Fibroblast of mammary gland (primary cell): ENCODE measurements at regions not wholly inside any gene's neighbourhood (a gene's known extent, or its start where the extent isn't known, plus 50 kb on each side); places are given as distances from the start of the nearest gene placed in this dataset.

Experiments
- DNase-seq: peaks from one replicate; pipeline ENCODE4 v3.0.0-alpha.2; 2010; ENCODE audit warnings: low read depth
- H3K4me3 ChIP-seq: 2 replicates; pipeline ENCODE4 v1.5.1; 2011; ENCODE audit warnings: low read depth, mild to moderate bottlenecking, low read length, moderate library complexity; ENCODE audit not compliant: control insufficient read depth
- TF ChIP-seq, protein P1 (sequence below): conservative IDR thresholded peaks from 2 replicates; pipeline ENCODE4 v1.5.1; 2011; ENCODE audit warnings: low read depth, low read length, inconsistent platforms; ENCODE audit not compliant: control insufficient read depth, insufficient read depth

DNA sequence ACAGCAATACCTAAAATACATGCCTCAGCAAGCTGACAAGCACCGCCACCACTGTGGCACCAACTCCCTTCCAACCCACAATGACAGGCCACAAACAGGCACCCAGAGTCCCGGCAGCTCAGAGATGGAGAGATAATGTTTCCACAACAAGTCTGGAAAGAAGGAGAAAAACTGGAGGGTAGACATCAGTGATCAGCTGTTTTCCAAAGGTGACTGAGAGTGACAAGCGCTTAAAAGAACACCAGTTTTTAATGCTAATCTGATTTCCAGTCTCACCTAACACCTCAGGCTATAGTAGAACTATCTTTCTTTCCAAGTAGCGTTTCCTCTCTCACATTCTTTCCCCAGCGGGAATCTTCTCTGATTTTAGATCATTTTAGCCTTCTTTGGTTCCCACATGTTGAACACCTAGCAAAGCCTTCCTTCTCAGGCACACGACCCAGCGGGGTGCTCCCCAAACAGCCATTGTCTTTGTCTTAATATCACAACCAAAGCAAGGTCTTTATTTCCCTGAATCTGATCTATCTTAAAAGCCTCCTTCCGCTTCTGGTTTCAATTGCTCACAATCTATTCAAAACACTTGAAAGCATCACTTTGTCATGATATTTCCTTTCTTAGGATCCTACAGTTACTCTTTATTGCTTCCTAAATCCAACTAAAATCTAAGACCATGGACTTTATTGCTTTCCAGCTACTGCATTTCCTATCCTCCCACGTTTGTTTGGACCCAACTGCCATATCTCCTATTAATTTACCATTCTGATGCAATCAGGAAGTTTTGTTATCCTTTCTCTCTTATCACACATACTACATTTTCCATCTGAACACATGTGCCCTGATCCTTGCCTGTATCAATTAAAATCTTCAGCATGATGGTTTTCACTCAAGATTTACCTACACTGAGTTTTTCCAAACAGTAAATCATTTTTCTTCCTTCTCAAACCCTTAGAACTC, 282.7 kb downstream of the ADGB start:
- H3K4me3 ChIP-seq: no peak overlapping the region
- no peak for DNase-seq
- TF ChIP-seq, protein P1, sequence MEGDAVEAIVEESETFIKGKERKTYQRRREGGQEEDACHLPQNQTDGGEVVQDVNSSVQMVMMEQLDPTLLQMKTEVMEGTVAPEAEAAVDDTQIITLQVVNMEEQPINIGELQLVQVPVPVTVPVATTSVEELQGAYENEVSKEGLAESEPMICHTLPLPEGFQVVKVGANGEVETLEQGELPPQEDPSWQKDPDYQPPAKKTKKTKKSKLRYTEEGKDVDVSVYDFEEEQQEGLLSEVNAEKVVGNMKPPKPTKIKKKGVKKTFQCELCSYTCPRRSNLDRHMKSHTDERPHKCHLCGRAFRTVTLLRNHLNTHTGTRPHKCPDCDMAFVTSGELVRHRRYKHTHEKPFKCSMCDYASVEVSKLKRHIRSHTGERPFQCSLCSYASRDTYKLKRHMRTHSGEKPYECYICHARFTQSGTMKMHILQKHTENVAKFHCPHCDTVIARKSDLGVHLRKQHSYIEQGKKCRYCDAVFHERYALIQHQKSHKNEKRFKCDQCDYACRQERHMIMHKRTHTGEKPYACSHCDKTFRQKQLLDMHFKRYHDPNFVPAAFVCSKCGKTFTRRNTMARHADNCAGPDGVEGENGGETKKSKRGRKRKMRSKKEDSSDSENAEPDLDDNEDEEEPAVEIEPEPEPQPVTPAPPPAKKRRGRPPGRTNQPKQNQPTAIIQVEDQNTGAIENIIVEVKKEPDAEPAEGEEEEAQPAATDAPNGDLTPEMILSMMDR: no peak

DNA sequence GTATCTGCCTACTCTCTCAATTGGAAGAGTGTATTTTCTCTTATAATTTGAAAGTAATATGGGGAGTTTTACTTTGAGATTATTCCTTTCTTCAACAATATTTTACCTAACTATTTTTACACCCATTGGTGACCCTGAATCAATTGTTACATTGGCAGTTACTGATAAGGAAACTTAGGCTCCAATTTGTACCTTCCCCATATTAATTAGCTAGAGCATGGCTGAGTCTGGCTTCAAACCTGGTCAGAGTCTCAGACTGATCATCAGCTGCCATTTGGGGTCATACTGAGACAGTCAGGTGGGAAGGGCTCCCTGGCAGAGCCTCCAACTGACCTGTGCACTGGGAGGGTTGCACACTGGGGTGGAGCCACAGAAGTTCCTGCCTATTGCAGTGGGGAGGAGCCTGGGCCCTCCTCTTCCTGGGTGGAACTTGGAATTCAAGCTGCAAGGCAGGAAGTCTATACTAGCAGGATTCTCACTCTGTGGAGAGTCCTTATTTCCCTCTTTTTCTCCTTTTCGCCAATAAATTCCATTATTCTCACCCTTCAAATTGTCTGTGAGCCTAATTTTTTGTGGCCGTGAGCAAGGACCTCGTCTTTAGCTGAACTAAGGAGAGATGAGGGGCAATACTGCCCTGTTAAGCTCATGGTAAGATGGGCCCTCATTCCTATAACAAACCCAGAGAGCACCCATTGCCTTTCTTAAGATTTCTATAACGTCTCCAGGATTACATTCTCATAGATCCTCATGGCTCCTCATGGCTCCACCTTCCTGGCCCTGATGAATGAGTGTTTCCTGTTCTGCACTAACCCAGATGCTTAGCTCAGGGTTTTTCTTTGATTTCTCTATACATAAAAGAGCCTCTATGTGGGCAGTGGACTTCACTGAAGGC, 285.1 kb downstream of the ADGB start:
- DNase-seq: no peak
- TF ChIP-seq, protein P1: no peak
- no peak overlapping the region for H3K4me3 ChIP-seq

DNA sequence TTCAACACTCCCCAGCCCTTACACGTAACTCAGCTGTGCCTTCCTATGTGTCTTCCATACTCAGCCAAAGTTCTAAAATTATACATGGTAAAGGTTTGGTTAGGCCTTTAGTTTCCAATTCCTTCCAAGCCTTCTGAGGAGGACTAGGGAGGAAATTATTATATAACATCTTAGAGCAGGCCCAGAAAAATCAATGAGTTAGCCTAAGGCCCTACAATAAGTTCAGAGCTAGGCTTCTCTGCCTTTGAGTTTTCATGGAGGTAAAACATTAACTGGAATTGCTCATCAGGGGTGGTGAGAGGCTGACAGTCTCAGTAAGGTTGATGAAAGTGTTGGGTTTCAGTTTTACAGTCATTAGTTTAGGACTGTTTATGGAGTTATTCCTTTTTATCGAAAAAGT, 286.0 kb downstream of the ADGB start:
- no peak overlapping the region for H3K4me3 ChIP-seq
- DNase-seq: no peak
- TF ChIP-seq, protein P1: no peak

DNA sequence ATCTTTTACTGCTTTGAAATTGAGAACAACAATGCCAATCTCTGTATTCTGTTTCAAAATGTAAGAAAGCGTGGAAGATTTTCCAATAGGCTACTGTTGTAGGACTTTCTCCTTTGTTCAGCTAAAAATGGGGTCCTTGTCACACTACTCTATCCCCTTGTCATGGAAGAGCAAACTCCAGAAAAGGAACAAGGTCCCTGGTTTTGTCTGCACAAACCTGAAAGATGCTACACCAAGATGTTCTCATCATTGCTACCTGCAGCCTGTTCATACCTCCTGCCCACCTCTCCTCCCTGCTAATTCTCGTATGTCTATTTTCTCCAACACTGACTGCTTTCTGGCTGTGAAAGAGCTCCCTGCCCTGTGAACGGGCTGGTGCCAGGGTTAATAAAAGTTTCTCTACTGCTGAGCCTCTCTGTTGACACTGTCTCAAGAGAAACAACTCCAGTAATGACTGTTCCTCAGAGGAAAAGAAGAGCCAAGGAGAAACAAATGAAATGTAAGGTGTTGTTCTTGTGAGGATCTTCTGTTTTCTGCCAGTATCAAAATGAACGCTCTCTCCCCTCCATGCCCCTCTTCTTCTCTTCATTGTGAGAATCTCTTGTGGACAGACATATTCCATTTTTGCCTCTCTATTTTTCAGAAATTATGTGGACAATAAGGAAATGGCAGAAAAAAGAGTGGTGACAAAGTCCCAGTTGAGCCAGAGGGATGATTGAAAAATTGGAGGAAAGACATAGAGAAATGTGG, 287.1 kb downstream of the ADGB start:
- TF ChIP-seq, protein P1: no peak

DNA sequence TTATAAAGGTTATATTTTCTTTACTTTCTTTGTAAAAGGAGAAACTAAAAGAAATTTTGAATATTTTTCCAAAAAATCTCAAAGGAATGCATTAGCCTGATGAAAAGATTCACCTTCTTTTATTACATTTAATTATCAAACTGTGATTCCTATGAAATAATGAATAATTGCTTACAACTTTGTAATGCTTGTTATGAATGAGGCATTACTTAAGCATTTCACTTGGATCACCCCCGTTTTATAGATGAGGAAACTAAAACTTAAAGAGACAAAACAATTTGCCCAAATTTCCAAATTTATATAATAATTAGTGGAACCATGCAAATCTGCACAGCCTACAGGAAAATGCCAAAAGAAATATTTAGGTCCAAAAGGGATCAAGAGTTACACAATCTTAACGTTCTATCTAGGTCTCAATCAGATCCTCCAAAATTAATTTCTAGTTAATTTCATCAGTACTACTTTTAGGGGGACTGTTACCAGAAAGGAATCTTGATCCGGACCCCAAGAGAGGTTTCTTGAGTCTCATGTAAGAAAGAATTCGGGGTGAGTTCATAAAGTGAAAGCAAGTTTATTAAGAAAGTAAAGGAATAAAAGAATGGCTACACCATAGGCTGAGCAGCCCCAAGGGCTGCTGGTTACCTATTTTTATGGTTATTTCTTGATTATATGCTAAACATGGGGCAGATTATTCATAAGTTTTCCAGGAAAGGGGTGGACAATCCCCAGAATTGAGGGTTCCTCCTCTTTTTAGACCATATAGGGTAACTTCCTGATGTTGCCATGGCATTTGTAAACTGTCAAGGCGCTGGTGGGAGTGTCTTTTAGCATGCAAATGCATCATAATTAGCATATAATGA, 288.0 kb downstream of the ADGB start:
- TF ChIP-seq, protein P1: no peak
- DNase-seq: no peak

More for the DNA sequence above, 287.1 kb downstream of the ADGB start:
- H3K4me3 ChIP-seq: no peak overlapping the region
- DNase-seq: no peak

More for the DNA sequence above, 288.0 kb downstream of the ADGB start:
- H3K4me3 ChIP-seq: no peak overlapping the region
